ENCODE measurements at regions not wholly inside any gene's neighbourhood (a gene's known extent, or its start where the extent isn't known, plus 50 kb on each side); places are given as distances from the start of the nearest gene placed in this dataset.

DNA sequence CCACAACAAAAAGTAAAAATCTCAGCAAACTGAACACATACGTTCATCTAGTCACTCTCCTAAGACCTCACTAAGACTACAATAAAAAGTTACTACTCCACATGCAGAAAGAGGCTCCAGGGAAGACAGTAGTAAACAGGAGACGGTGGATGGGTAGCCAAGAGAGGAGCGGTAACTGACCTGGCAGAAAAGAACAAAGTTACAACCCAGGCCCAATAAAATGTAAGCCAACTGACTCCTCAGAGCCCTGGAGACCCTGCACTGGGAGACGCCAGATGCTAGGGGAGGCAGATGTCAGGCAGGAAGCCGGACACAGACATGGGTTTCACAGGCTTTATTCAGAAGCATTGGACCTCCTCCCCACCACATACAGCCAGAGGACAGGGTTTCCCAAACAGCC lies 181.1 kb upstream of the NFE2L3 start:
- TF ChIP-seq, protein P1, sequence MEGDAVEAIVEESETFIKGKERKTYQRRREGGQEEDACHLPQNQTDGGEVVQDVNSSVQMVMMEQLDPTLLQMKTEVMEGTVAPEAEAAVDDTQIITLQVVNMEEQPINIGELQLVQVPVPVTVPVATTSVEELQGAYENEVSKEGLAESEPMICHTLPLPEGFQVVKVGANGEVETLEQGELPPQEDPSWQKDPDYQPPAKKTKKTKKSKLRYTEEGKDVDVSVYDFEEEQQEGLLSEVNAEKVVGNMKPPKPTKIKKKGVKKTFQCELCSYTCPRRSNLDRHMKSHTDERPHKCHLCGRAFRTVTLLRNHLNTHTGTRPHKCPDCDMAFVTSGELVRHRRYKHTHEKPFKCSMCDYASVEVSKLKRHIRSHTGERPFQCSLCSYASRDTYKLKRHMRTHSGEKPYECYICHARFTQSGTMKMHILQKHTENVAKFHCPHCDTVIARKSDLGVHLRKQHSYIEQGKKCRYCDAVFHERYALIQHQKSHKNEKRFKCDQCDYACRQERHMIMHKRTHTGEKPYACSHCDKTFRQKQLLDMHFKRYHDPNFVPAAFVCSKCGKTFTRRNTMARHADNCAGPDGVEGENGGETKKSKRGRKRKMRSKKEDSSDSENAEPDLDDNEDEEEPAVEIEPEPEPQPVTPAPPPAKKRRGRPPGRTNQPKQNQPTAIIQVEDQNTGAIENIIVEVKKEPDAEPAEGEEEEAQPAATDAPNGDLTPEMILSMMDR (conservative IDR thresholded peaks at IDR 0.05; ENCODE audit: control insufficient read depth, insufficient read depth, low read depth, low read length): no peak
- H3K4me3 ChIP-seq (ENCODE audit: control insufficient read depth, low read depth, low read length): no peak overlapping the region
- DNase-seq (ENCODE audit: low read depth): no peak

DNA sequence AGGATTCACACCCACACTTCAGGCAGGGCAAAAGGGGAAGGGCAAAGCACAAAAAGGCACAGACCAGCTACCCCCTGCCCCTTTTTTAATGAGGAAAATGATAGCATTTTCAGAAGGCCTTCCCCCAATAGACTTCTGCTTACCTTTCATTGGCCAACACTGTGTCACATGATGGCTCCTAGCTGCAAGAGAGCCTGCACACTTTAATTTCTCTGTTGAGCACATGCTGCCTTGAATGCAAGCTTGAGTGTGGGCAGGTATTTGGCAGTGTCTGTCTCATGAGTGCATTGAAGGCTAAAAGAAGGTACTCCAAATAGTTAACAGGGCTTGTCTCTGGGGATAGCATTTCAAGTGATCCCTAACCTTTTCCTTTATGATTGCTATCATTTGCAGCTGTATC lies 175.4 kb upstream of the NFE2L3 start:
- DNase-seq (ENCODE audit: low read depth): no peak
- no peak overlapping the region for H3K4me3 ChIP-seq (ENCODE audit: control insufficient read depth, low read depth, low read length)
- TF ChIP-seq, protein P1 (conservative IDR thresholded peaks at IDR 0.05; ENCODE audit: control insufficient read depth, insufficient read depth, low read depth, low read length): no peak

DNA sequence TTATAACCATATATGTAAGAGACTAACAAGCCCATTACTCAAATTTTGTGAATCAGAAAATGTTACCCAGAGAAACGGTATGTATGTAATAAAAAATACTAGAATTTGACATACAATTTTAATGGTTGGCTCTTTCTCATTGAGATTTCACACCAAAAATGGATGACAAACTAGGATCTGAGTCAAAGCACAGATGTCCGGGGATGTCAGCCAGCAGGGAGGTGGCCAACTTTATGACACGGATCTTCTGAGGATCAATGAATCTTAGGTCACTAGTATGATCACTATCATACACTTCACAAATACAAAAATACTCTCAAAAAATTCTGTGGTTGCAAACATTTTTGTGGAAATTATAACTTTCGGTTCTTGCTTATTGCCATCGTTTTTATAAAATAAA lies 173.5 kb upstream of the NFE2L3 start:
- TF ChIP-seq, protein P1 (conservative IDR thresholded peaks at IDR 0.05; ENCODE audit: control insufficient read depth, insufficient read depth, low read depth, low read length): no peak
- H3K4me3 ChIP-seq (ENCODE audit: control insufficient read depth, low read depth, low read length): no peak overlapping the region
- no peak for DNase-seq (ENCODE audit: low read depth)

DNA sequence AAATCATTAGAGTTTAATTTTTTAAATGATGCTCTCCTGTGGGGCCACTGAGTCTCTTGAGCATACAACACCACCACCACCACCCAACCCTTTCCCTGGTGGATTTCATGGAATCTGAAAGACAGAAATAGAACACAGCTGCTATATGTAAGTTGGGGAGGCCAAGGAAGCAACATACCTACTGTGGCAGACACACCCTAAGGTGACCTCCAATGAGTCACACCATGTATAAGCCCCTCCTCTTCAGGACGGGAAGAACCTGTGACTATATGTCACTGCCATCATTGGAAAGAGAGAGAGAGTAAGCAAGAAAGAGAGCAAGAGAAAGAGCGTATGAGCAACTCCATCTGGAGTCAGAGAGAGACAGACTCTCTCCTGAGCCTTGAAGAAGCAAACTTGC lies 172.4 kb upstream of the NFE2L3 start:
- no peak for DNase-seq (ENCODE audit: low read depth)
- H3K4me3 ChIP-seq (ENCODE audit: control insufficient read depth, low read depth, low read length): no peak overlapping the region
- TF ChIP-seq, protein P1 (conservative IDR thresholded peaks at IDR 0.05; ENCODE audit: control insufficient read depth, insufficient read depth, low read depth, low read length): no peak

DNA sequence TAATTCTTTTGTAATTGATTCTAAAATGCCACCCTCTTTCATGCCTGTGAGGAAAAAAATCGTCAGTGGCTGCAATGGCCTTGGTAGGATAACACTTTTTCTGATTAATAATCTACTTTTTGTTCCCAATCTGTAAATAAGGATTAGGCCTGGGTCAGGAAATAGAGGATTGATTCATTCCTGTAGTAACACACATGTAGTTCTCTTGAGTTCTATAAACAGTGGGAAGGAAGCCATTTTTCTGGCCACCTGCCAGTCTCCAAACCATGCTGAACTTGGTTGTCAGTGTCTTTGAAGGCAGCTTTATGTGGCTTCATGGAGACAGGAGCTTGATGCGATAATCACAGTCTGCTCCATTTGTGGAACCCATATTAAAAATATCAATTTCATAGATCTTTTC lies 169.3 kb upstream of the NFE2L3 start:
- TF ChIP-seq, protein P1 (conservative IDR thresholded peaks at IDR 0.05; ENCODE audit: control insufficient read depth, insufficient read depth, low read depth, low read length): no peak
- no peak for DNase-seq (ENCODE audit: low read depth)
- no peak overlapping the region for H3K4me3 ChIP-seq (ENCODE audit: control insufficient read depth, low read depth, low read length)

DNA sequence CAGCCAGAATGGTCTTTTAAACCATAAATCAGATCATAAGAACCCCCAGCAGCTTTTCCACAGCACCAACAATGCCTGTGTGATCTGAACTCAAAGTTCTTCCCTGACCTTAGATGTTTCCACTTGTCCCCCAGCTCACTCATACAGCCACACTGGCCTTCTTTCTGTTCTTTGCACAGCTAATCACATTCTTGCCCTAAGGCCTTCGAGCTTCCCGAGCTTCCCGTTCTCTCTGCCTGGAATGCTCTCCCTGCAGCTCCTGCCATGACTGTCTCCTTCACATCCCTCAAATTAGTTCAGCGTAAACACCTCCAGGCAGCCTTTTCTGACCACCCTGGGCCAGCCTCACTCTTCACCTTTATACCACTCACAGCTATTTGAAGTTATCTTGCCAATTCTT lies 166.8 kb upstream of the NFE2L3 start:
- no peak for DNase-seq (ENCODE audit: low read depth)
- no peak overlapping the region for H3K4me3 ChIP-seq (ENCODE audit: control insufficient read depth, low read depth, low read length)
- TF ChIP-seq, protein P1 (conservative IDR thresholded peaks at IDR 0.05; ENCODE audit: control insufficient read depth, insufficient read depth, low read depth, low read length): no peak

DNA sequence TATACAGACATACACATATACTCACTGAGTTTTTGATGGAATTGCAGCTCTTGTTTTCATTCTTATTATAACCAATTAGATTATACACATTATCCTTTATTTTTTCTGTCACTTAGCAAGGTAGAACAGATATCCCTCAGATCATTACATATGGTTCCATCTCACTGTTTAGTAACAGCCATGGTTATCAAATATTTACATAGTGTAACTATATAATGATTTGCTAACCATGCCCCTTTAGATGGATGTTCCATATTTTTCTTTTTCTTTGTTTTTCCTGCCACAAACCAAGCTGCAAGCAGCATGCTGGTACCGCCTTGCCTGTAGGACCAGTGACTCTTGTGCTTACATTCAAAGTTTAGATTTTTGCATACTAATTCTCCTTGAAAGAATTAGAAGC lies 163.4 kb upstream of the NFE2L3 start:
- no peak overlapping the region for H3K4me3 ChIP-seq (ENCODE audit: control insufficient read depth, low read depth, low read length)
- TF ChIP-seq, protein P1 (conservative IDR thresholded peaks at IDR 0.05; ENCODE audit: control insufficient read depth, insufficient read depth, low read depth, low read length): no peak
- no peak for DNase-seq (ENCODE audit: low read depth)
